H1 (cell line): ENCODE measurements at regions not wholly inside any gene's neighbourhood (a gene's known extent, or its start where the extent isn't known, plus 50 kb on each side); places are given as distances from the start of the nearest gene placed in this dataset.

Experiments used
- BACH1 ChIP-seq: IDR thresholded peaks from 2 replicates; pipeline ENCODE4 v1.6.1; 2012; ENCODE audit warnings: low read length, improper control_type of control experiment
- GTF2F1 ChIP-seq: IDR thresholded peaks from 2 replicates; pipeline ENCODE4 v1.6.1; 2012; ENCODE audit warnings: low read depth, low read length, improper control_type of control experiment, borderline replicate concordance
- HDAC2 ChIP-seq, 2 experiments: fragments of 300-600 bp in 1 of 2; sonication (generic) in 1 of 2; IDR thresholded peaks; 2 replicates each; pipeline ENCODE4 v1.6.1; 2011 to 2012; ENCODE audit warnings: low read depth in 2 of 2, low read length in 2 of 2, mild to moderate bottlenecking in 2 of 2, moderate library complexity in 2 of 2, borderline replicate concordance in 1 of 2, inconsistent platforms in 1 of 2
- SIX5 ChIP-seq: IDR thresholded peaks from 2 replicates; pipeline ENCODE4 v1.6.1; 2011; ENCODE audit warnings: mild to moderate bottlenecking, low read depth, low read length
- SP4 ChIP-seq: IDR thresholded peaks from 2 replicates; pipeline ENCODE4 v1.6.1; 2012; ENCODE audit warnings: low read length, inconsistent platforms
- SRF ChIP-seq: IDR thresholded peaks from 2 replicates; pipeline ENCODE4 v1.6.1; 2011; ENCODE audit warnings: mild to moderate bottlenecking, low read depth, low read length, moderate library complexity
- TAF1 ChIP-seq: IDR thresholded peaks from 2 replicates; pipeline ENCODE4 v1.6.1; 2011; ENCODE audit warnings: mild to moderate bottlenecking, low read depth, low read length

DNA sequence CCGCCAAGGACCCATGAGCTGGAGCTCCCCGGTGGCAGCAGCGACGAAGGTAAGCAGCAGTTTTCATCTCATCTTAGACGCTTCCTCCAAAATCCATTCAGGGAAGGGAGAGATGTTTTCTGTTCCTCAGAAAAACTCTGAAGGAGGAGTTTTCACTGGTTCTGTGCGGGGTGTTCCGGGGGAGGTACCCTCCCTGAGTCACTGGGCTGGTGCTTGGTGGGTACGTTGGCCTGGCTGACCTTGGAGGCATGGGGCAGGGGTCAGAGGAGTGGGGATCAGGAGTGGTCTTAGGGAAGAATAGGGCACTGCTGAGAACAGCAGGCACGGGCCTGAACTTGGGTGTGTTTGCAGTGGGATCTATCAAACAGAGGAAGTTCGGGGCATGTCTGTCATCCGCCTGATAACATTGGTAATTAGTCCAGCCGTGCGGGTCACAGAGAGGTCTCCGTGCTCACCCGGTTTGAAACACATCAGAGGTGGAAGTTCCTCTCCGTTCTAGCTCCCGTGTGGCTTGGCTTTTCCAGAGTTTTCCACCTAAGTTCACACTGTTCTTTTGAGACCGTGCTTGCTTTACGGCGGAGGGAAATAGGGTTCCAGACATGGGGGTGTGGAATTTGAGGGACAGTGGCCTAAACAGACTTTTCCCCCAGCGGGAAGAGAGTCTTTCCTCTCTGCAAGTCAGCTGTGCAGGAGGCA is 59.6 kb upstream of the CIBAR2 start (continued):
- no peak for TF ChIP-seq TAF1
- no peak for TF ChIP-seq SIX5
- no peak for TF ChIP-seq SP4
- no peak for TF ChIP-seq BACH1
- no peak for TF ChIP-seq SRF
- TF ChIP-seq HDAC2 (IDR thresholded peaks at IDR 0.05; ENCODE audit: borderline replicate concordance in 1 of 2, low read depth in 2 of 2, low read length in 2 of 2): no peak
- TF ChIP-seq GTF2F1: no peak
